ENCODE measurements at regions not wholly inside any gene's neighbourhood (a gene's known extent, or its start where the extent isn't known, plus 50 kb on each side); places are given as distances from the start of the nearest gene placed in this dataset.
"Not testable (repeated sequence)": the region's sequence is repeated elsewhere in the genome, so short reads cannot be mapped to it uniquely, and the experiment has no call there.

DNA sequence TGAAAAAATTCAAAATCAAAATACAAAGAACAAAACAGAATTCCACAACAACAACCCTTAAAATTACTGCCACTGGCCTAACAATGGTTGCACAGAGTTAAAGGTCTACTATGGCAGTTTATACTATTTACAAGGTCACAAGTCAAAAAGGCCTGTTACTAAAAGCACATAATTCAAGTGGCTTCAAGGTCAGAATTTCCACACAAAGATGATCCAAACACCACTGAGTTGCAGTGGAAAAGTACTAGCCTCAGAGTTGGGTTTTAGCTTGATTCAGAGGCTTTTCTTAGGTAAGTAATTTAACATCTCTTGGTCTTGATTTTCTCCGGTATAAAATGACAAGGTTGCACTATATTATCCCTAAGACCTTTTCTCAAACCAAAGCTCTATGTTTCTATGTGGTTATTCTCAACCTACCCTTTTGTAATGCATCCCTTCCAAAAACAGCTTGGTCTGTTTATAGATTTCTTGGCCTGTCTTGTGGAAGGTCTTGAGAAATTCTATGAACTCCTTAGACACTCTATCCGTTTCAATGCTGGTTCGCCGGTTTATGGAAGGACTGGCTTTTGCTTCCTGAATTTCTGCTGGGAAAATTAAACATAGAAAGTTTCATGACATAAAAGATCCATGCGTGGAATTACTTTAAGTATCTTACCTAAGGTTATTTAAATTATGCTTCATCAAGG is 69.5 kb downstream of the MDH2 start:
- in situ Hi-C loops (cut with MboI; ENCODE audit: low sequenced_read_pairs); H3K36me3 ChIP-seq (replicated peaks); H3K9me3 ChIP-seq; H3K4me3 ChIP-seq; H3K27me3 ChIP-seq (ENCODE audit: low read depth); DNase-seq (ENCODE audit: low spot score in 2 of 2): not testable (repeated sequence)
- H3K4me1 ChIP-seq, result peaks cover 12% of the 10 kb centered on the region

DNA sequence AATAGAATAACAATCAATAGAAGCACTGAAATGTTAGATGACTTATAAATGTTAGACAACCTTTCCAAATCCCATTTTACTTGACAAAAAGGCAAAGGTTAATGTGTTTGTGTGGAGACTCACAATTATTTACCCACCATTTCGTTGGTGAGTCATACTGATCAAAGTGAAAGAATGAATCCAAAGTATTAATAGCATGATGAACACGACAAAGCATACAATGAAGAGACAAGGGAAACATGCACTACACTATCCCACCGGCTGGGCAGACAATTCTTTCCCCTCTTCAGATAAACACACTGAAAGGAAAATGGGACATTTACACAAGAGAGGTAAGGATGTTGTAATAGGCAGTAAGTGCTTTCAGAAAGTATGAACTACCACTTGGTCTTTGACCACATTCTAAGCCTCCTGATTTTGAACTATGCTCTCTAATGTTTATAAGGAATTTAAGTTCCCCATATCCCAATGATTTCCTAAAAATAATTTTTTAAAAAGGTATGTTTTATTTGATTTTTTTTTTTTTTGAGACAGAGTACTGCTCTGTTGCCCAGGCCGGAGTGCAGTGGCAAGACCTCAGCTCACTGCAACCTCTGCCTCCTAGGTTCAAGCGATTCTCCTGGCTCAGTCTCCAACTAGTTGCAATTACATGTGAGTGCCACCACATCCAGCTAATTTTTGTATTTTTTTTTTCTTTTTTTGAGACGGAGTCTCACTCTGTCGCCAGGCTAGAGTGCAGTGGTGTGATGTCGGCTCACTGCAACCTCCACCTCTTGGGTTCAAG is 70.5 kb downstream of the MDH2 start:
- in situ Hi-C loops (cut with MboI; ENCODE audit: low sequenced_read_pairs), result not testable (repeated sequence)
- DNase-seq (ENCODE audit: low spot score in 2 of 2), result peak in 1 of 2 experiments; percentile 32

DNA sequence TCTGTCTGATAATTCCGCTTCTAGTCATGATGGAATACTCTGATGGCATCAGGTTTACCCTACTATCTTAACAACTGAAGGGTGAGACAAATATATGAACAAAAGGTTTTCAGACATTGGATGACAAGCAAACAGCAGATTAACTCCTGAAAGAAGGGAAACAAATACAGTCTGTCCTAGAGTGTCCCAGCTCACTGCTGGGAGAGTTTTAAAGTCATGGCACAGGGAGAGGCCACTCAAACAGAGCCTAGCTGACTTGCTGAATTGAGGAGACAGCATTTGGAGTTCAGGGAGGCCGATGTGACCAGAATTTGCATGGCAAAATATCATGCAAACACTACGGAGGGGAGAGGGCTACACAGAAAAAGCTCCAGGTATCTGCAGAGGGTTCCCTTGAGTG is 73.1 kb downstream of the MDH2 start:
- in situ Hi-C loops (cut with MboI; ENCODE audit: low sequenced_read_pairs), result no loop called here
- Histone ChIP-seq H3K27me3 (ENCODE audit: low read depth) (no peaks in the 10 kb centered on the region), H3K4me1 (peaks cover 13% of the 10 kb centered on the region), H3K4me3 (no peak overlapping the region), H3K36me3 (replicated peaks) (no peaks in the 10 kb centered on the region), H3K9me3 (no peaks in the 10 kb centered on the region)
- no peak for DNase-seq (ENCODE audit: low spot score in 2 of 2)

More for the DNA sequence above, 70.5 kb downstream of the MDH2 start:
- H3K9me3 ChIP-seq; H3K36me3 ChIP-seq (replicated peaks); H3K4me3 ChIP-seq; H3K27me3 ChIP-seq (ENCODE audit: low read depth): not testable (repeated sequence)
- H3K4me1 ChIP-seq, result peaks cover 13% of the 10 kb centered on the region

DNA sequence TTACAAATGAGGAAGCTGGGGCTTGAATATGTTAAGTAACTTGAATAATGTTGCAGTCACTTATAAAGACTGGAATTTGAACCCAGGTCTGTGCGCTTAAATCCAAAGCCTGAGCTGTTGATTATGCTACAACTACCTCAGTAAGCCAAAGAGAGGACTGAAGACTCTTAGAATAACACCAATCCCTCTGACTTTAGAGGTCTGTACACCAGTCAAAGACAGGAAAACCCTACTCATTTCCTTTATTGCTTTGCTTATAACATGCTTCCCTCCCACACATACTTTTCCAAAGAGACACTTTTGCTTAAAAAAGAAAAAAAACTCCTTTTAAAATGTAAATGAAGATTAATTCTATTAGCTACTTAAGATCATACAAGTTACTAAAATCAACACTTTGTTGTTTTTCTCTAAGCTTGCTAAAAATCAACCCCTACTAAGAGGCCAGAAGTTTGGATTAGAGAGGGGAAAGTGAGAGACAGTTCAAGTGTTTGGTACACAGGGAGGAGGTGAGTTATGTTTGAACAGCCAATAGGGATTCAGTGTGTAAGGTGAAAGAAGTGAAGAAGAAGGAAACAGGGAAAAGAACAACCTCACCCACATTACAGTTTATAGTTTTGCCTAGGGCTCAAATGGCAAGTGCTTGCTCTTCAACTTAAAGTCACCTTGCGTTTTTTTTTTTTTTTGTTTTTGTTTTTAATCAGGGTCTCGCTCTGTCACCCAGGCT is 74.8 kb downstream of the MDH2 start:
- in situ Hi-C loops (cut with MboI; ENCODE audit: low sequenced_read_pairs), result no loop called here
- H3K9me3 ChIP-seq, result no peaks in the 10 kb centered on the region
- H3K4me3 ChIP-seq, result no peak overlapping the region

DNA sequence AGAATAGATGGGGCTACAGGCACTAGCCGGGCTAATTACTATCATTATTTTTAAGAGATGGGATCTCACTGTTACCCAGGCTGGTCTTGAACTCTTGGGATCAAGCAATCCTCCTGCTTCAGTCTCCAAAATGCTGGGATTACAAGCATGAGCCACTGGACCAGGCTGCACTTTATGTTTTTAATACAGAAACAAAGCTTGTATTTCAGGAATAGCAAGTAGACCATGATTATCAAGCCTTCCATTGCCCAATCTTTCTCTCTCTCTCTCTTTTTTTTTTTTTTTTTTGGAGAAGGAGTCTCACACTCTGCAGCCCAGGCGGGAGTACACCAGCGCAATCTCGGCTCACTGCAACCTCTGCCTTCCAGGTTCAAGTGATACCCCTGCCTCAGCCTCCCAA is 75.4 kb downstream of the MDH2 start:
- Histone ChIP-seq H3K4me3 (no peak overlapping the region), H3K4me1 (peaks cover 6% of the 10 kb centered on the region), H3K27me3 (ENCODE audit: low read depth) (no peaks in the 10 kb centered on the region; the same call in 1 of the 2 replicates), H3K9me3 (no peaks in the 10 kb centered on the region), H3K36me3 (replicated peaks) (no peaks in the 10 kb centered on the region)
- in situ Hi-C loops (cut with MboI; ENCODE audit: low sequenced_read_pairs), result no loop called here
- no peak for DNase-seq (ENCODE audit: low spot score in 2 of 2)

More for the DNA sequence above, 74.8 kb downstream of the MDH2 start:
- peak in 1 of 2 experiments; percentile 57 for DNase-seq (ENCODE audit: low spot score in 2 of 2)
- no peaks in the 10 kb centered on the region for H3K36me3 ChIP-seq (replicated peaks)
- peaks cover 10% of the 10 kb centered on the region for H3K4me1 ChIP-seq
- no peaks in the 10 kb centered on the region for H3K27me3 ChIP-seq (ENCODE audit: low read depth)

DNA sequence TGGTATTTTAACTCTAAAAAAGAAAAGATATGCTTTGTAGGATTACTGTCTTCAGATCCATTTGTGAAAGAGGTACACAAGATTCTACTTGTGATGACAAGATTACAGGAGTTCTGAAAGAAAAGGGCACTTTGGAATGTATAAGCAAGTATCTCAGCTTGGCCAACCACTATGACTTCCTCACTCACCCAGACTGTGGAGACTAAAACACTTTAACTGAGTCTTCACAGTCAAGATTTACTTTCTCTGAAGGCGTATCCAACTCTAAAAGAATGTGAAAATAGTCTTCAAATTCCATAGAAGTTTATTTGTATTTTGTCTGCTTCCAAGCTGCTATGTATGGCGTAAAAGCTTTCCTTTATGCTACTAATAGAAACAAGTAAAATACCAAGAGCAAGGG is 76.1 kb upstream of the SRRM3 start:
- H3K4me1 ChIP-seq, result peaks cover 5% of the 10 kb centered on the region
- DNase-seq (ENCODE audit: low spot score in 2 of 2), result no peak
- H3K4me3 ChIP-seq, result no peak overlapping the region
- in situ Hi-C loops (cut with MboI; ENCODE audit: low sequenced_read_pairs), result no loop called here
- H3K9me3 ChIP-seq, result no peaks in the 10 kb centered on the region
- H3K27me3 ChIP-seq (ENCODE audit: low read depth), result peaks cover 13% of the 10 kb centered on the region
- no peaks in the 10 kb centered on the region for H3K36me3 ChIP-seq (replicated peaks)

DNA sequence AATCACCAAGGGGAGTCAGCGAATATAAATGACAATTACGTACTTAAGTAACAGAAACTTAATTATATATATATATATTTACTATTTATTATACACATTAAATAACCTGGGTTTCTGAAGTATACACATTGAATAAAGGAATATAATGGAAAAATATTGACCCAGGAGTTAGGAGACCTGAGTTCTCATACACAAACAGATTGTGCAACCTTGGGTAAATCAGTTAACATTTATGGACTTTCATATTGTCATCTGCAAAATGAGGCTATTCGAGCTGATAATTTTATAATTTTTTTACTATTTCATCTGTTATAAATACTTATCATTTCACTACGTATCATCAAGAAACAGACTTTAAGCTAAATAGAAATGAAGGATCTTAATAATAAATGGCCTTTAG is 75.1 kb upstream of the SRRM3 start:
- in situ Hi-C loops (cut with MboI; ENCODE audit: low sequenced_read_pairs), result no loop called here
- H3K9me3 ChIP-seq, result no peaks in the 10 kb centered on the region
- DNase-seq (ENCODE audit: low spot score in 2 of 2), result no peak
- no peak overlapping the region for H3K4me3 ChIP-seq
- no peaks in the 10 kb centered on the region for H3K36me3 ChIP-seq (replicated peaks)
- peaks cover 16% of the 10 kb centered on the region for H3K27me3 ChIP-seq (ENCODE audit: low read depth)
- peaks cover 5% of the 10 kb centered on the region for H3K4me1 ChIP-seq

DNA sequence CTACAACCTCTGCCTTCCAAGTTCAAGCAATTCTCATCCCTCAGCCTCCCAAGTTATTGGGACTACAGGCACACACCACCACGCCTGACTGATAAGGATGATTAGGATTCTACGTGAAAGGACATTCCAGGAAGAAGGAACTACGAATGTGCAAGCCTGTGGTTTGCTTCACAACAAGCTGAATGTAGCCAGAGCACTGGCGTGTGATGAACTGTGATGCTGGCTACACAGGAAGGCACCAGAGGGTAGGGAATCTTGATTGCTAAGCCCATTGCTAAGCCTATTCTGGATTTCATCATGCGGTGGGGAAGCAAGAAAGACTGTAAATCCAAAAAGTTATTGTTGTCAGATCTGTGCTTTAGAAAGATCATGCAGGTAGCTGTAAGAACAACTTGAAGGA is 72.3 kb upstream of the SRRM3 start:
- Histone ChIP-seq H3K4me1 (no peaks in the 10 kb centered on the region), H3K27me3 (ENCODE audit: low read depth) (peaks cover 19% of the 10 kb centered on the region), H3K4me3 (no peak overlapping the region), H3K9me3 (no peaks in the 10 kb centered on the region), H3K36me3 (replicated peaks) (no peaks in the 10 kb centered on the region)
- in situ Hi-C loops (cut with MboI; ENCODE audit: low sequenced_read_pairs), result no loop called here
- no peak for DNase-seq (ENCODE audit: low spot score in 2 of 2)

DNA sequence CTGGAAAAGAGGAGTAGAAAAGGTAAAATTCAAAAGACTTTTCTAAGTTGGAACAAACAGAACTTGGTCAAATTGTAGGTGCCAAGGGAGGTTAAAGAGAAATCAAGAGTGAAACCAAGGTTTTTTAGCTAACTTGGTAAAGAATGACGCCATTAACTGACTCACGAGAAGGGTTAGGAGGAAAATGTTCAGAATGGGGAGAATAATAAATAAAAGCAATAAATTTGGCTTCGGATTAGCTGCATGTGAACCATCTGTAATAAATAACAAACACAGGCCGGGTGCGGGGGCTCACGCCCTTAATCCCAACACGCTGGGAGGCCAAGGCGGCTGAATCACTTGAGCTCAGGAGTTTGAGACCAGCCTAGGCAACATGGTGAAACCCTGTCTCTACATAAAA is 71.9 kb upstream of the SRRM3 start:
- Histone ChIP-seq H3K36me3 (replicated peaks) (no peaks in the 10 kb centered on the region), H3K4me3 (no peak overlapping the region), H3K9me3 (no peaks in the 10 kb centered on the region), H3K4me1 (no peaks in the 10 kb centered on the region), H3K27me3 (ENCODE audit: low read depth) (peaks cover 19% of the 10 kb centered on the region)
- no peak for DNase-seq (ENCODE audit: low spot score in 2 of 2)
- in situ Hi-C loops (cut with MboI; ENCODE audit: low sequenced_read_pairs), result no loop called here

DNA sequence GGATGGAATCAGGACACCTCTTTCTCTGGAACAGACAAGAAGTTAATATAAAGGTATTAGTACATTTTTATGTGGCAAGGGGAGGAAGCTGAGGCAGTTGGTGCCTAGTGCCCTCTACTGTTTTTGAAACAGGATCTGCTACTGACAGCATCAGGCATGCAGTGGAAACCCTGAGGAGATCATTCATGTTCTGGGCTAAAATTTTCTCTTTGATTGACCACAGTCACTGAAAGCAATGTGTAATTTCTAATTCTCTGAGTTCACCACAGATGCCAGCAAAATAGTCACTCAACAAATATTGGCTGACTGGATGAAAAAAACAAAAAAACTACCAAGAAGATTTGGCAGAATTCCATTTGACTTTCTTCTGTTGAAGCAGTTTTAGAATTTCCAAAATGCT is 71.0 kb upstream of the SRRM3 start:
- in situ Hi-C loops (cut with MboI; ENCODE audit: low sequenced_read_pairs); H3K36me3 ChIP-seq (replicated peaks); H3K9me3 ChIP-seq; H3K4me3 ChIP-seq; H3K4me1 ChIP-seq: not testable (repeated sequence)
- H3K27me3 ChIP-seq (ENCODE audit: low read depth), result peaks cover 25% of the 10 kb centered on the region
- DNase-seq (ENCODE audit: low spot score in 2 of 2), result peak in 1 of 2 experiments; percentile 13

DNA sequence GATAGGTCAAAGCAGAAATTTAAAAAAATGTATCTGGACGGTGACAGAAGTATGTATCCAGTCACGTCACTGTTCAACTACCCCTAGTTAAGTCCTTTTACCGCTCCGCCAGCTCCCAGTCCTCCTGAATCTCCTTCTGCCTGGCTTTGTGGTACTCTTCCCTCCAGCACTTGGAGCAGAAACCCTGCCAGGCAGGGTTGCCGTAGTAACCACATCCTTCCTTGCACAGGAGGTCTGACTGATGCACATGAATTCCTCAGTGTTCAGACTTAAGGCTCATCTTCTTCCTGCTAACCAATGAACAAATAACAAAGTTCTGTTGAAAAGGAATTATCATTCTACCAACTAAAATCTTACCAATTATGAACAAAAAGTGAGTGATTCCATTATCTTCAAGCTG is 69.8 kb upstream of the SRRM3 start:
- H3K4me3 ChIP-seq; H3K4me1 ChIP-seq; H3K36me3 ChIP-seq (replicated peaks); in situ Hi-C loops (cut with MboI; ENCODE audit: low sequenced_read_pairs); DNase-seq (ENCODE audit: low spot score in 2 of 2); H3K9me3 ChIP-seq: not testable (repeated sequence)
- peaks cover 25% of the 10 kb centered on the region for H3K27me3 ChIP-seq (ENCODE audit: low read depth)

DNA sequence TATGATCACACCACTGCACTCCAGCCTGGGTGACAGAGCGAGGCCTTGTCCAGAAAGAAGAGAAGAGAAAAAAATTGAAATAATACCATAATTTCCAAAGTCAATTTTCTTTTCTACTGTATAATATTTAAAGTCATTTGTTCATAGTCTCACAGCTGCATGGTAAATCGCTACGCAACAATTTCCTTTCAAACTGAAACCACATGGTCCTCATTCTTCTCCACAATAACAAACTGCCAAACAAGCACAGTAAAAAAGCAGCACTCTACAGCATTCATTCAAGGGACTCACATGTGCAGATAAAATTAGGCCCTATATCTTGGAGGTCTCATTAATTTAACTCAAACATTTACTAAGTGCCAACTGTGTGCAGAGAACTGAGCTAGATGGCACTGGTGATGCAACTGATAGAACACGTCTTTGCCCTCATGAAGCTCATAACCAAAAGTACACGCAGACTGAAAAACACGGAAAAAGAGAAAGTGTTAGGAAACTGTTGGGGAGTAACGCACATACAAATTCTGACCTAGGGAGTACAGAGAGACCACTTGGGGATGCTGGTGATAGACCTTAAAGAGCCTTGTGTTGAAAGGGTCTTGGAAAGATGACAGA is 68.4 kb upstream of the SRRM3 start:
- H3K9me3 ChIP-seq, result no peaks in the 10 kb centered on the region
- in situ Hi-C loops (cut with MboI; ENCODE audit: low sequenced_read_pairs), result no loop called here
- no peak for DNase-seq (ENCODE audit: low spot score in 2 of 2)
- no peaks in the 10 kb centered on the region for H3K36me3 ChIP-seq (replicated peaks)
- H3K4me3 ChIP-seq, result no peak overlapping the region
- H3K4me1 ChIP-seq, result no peaks in the 10 kb centered on the region; the same call in 1 of the 2 replicates
- H3K27me3 ChIP-seq (ENCODE audit: low read depth), result peaks cover 27% of the 10 kb centered on the region

DNA sequence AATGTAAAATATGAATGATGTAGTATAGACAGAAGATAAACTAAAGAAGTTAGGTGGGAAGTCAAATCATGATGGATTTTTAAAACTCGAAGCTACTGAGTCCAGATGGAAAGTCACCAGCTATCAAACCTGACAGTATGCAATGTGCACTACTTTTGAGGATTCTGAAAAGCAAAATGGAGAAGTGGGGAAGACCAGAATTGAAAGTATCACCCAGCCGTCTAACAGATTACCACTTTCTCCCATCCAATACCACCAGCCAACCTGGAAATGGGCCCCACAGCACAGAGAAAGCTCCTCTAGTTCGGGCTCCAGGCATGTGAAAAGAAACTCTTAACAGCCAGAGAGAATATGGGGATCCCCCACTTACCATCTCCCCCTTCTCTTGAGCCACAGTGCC is 67.9 kb upstream of the SRRM3 start:
- Histone ChIP-seq H3K36me3 (replicated peaks) (no peaks in the 10 kb centered on the region), H3K4me3 (no peak overlapping the region), H3K27me3 (ENCODE audit: low read depth) (peaks cover 26% of the 10 kb centered on the region), H3K4me1 (no peaks in the 10 kb centered on the region; the same call in 1 of the 2 replicates), H3K9me3 (no peaks in the 10 kb centered on the region)
- DNase-seq (ENCODE audit: low spot score in 2 of 2), result no peak
- in situ Hi-C loops (cut with MboI; ENCODE audit: low sequenced_read_pairs), result no loop called here

DNA sequence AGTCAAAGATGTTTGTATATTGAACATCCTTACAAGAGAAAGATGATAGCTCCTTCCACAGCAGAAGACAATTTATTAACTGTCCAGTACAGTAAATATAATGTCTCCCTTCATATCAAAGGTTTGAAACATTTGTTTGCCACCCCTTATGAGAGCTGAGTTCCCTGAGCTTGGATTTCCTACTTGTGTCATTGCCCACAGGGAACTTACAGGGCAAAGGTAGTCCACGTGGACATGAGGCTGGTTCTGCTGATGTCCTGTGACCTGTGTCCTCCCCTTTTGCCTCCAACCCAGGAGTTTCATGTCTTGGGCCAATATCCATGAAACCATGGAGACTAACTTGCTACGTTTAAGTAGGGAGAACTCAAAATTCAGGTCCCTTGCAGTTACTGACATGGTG is 66.4 kb upstream of the SRRM3 start:
- in situ Hi-C loops (cut with MboI; ENCODE audit: low sequenced_read_pairs); H3K4me3 ChIP-seq; H3K9me3 ChIP-seq; DNase-seq (ENCODE audit: low spot score in 2 of 2); H3K4me1 ChIP-seq; H3K36me3 ChIP-seq (replicated peaks): not testable (repeated sequence)
- H3K27me3 ChIP-seq (ENCODE audit: low read depth), result peaks cover 29% of the 10 kb centered on the region

Measured in HAP-1 (cell line).